Sigmoid colon (tissue), 6 donors: ENCODE measurements at regions not wholly inside any gene's neighbourhood (a gene's known extent, or its start where the extent isn't known, plus 50 kb on each side); places are given as distances from the start of the nearest gene placed in this dataset.

Experiments
- DNase-seq: peaks from one replicate; pipeline ENCODE4 v3.0.0-alpha.2; 2019
- H3K27ac ChIP-seq, 4 donors: fragments of 200-600 bp; sonication (generic); one replicate each; pipeline ENCODE4 v1.5.1; 2016 to 2019; ENCODE audit warnings: mild to moderate bottlenecking in 1 of 4
- H3K27me3 ChIP-seq, 3 donors: fragments of 200-600 bp; sonication (generic); one replicate each; pipeline ENCODE4 v1.5.1; 2019; ENCODE audit warnings: mild to moderate bottlenecking in 1 of 3
- H3K36me3 ChIP-seq, 4 donors: fragments of 200-600 bp; sonication (generic); one replicate each; pipeline ENCODE4 v1.5.1; 2016 to 2019
- H3K4me1 ChIP-seq, 4 donors: fragments of 200-600 bp; sonication (generic); one replicate each; pipeline ENCODE4 v1.5.1; 2017 to 2019
- H3K4me3 ChIP-seq, 4 donors: fragments of 200-600 bp; sonication (generic); one replicate each; pipeline ENCODE4 v1.5.1; 2017 to 2019; ENCODE audit warnings: mild to moderate bottlenecking in 2 of 4, moderate library complexity in 1 of 4
- H3K9me3 ChIP-seq, 4 donors: fragments of 200-600 bp in 3 of 4; sonication (generic) in 3 of 4; one replicate each; pipeline versions ENCODE4 v1.5.1 to v1.6.1; 2013 to 2019
- CTCF ChIP-seq, 4 experiments: fragments of 450-650 bp in 3 of 4; fragments of 200-600 bp in 1 of 4; IDR thresholded peaks; one replicate each; pipeline ENCODE4 v1.5.1; 2016 to 2019; ENCODE audit warnings: antibody characterized with exemption in 4 of 4, mild to moderate bottlenecking in 3 of 4, moderate library complexity in 2 of 4
- EP300 ChIP-seq, 4 donors: sonication (generic); formaldehyde crosslinking; IDR thresholded peaks; one replicate each; pipeline ENCODE4 v1.6.1; 2017; ENCODE audit warnings: antibody characterized with exemption in 4 of 4
- POLR2A ChIP-seq, 2 donors: fragments of 450-650 bp; IDR thresholded peaks; one replicate each; pipeline ENCODE4 v1.6.1; 2016; ENCODE audit warnings: antibody characterized with exemption in 2 of 2, mild to moderate bottlenecking in 2 of 2, moderate library complexity in 2 of 2
- POLR2AphosphoS5 ChIP-seq, 4 donors: sonication (generic); formaldehyde crosslinking; IDR thresholded peaks; one replicate each; pipeline ENCODE4 v1.6.1; 2017; ENCODE audit warnings: antibody characterized with exemption in 4 of 4
- WGBS, 2 donors: extraction: QIAGEN DNeasy Blood & Tissue Kit; methylation state at CpG; one replicate each; pipeline ENCODE4 v1.1.7; 2013; 5-methylcytosine and 5-hydroxymethylcytosine counted together
- intact Hi-C: fragments of 100-400 bp; cut with DNase I; formaldehyde crosslinking; loops from one replicate; pipeline ENCODE4 v1.15.1; 2023
- donor health status: healthy with polysubstance abuse.
- donor health status: healthy.

GRCh38 chr19:30162718-30163117, 209.5 kb upstream of the ZNF536 start:
- Histone ChIP-seq H3K9me3 (no peaks in the 10 kb centered on the region), H3K27me3 (no peaks in the 10 kb centered on the region), H3K27ac (no peak overlapping the region), H3K4me3 (no peak overlapping the region), H3K4me1 (no peaks in the 10 kb centered on the region), H3K36me3 (no peaks in the 10 kb centered on the region)
- intact Hi-C loops, result no loop called here
- WGBS, 2 donors, result 81 to 92% methylated on average over 5 of the region's 5 CpGs
- TF ChIP-seq CTCF (IDR thresholded peaks at IDR 0.05), result no peak
- TF ChIP-seq EP300 (IDR thresholded peaks at IDR 0.05), result no peak
- TF ChIP-seq POLR2A (IDR thresholded peaks at IDR 0.05), result no peak
- no peak for TF ChIP-seq POLR2AphosphoS5 (IDR thresholded peaks at IDR 0.05)
- DNase-seq, result no peak

GRCh38 chr19:30163663-30164062, 208.5 kb upstream of the ZNF536 start:
- Histone ChIP-seq H3K4me3 (no peak overlapping the region), H3K27ac (no peak overlapping the region), H3K9me3 (no peaks in the 10 kb centered on the region), H3K4me1 (no peaks in the 10 kb centered on the region), H3K27me3 (no peaks in the 10 kb centered on the region), H3K36me3 (no peaks in the 10 kb centered on the region)
- DNase-seq, result no peak
- 80 to 85% methylated on average over 7 of the region's 7 CpGs for WGBS, 2 donors
- intact Hi-C loops, result no loop called here
- no peak for TF ChIP-seq EP300 (IDR thresholded peaks at IDR 0.05)
- no peak for TF ChIP-seq CTCF (IDR thresholded peaks at IDR 0.05)
- TF ChIP-seq POLR2AphosphoS5 (IDR thresholded peaks at IDR 0.05), result no peak
- no peak for TF ChIP-seq POLR2A (IDR thresholded peaks at IDR 0.05)

GRCh38 chr19:30165228-30165813, 206.9 kb upstream of the ZNF536 start:
- no peaks in the 10 kb centered on the region for H3K9me3 ChIP-seq
- intact Hi-C loops, result no loop called here
- H3K27me3 ChIP-seq, result no peaks in the 10 kb centered on the region
- WGBS, 2 donors, result 90 to 94% methylated on average over 10 of the region's 10 CpGs
- H3K4me3 ChIP-seq, result no peak overlapping the region
- H3K36me3 ChIP-seq, result no peaks in the 10 kb centered on the region
- no peaks in the 10 kb centered on the region for H3K4me1 ChIP-seq
- H3K27ac ChIP-seq, result no peak overlapping the region
- DNase-seq, result no peak
- TF ChIP-seq EP300 (IDR thresholded peaks at IDR 0.05) (no peak), POLR2A (IDR thresholded peaks at IDR 0.05) (no peak), POLR2AphosphoS5 (IDR thresholded peaks at IDR 0.05) (no peak), CTCF (IDR thresholded peaks at IDR 0.05) (no peak)

GRCh38 chr19:30167206-30167868, 204.8 kb upstream of the ZNF536 start:
- H3K4me3 ChIP-seq, result no peak overlapping the region
- H3K4me1 ChIP-seq, result no peaks in the 10 kb centered on the region
- WGBS, 2 donors, result 90 to 91% methylated on average over 14 of the region's 14 CpGs
- H3K9me3 ChIP-seq, result no peaks in the 10 kb centered on the region
- no peaks in the 10 kb centered on the region for H3K36me3 ChIP-seq
- TF ChIP-seq EP300 (IDR thresholded peaks at IDR 0.05), result no peak
- no peak for TF ChIP-seq CTCF (IDR thresholded peaks at IDR 0.05)
- no peak for TF ChIP-seq POLR2AphosphoS5 (IDR thresholded peaks at IDR 0.05)
- TF ChIP-seq POLR2A (IDR thresholded peaks at IDR 0.05), result no peak
- H3K27me3 ChIP-seq, result no peaks in the 10 kb centered on the region
- no peak overlapping the region for H3K27ac ChIP-seq
- DNase-seq, result no peak
- intact Hi-C loops, result no loop called here
